HG02973 (cell line): ENCODE measurements at regions not wholly inside any gene's neighbourhood (a gene's known extent, or its start where the extent isn't known, plus 50 kb on each side); places are given as distances from the start of the nearest gene placed in this dataset.
"Not testable (repeated sequence)": the region's sequence is repeated elsewhere in the genome, so short reads cannot be mapped to it uniquely, and the experiment has no call there.

Experiments used
- ATAC-seq: cut with Tn5 transposase; IDR thresholded peaks from one replicate; pipeline ENCODE4 v1.9.1; 2021; ENCODE audit warnings: moderate library complexity; ENCODE audit not compliant: unreplicated experiment

DNA sequence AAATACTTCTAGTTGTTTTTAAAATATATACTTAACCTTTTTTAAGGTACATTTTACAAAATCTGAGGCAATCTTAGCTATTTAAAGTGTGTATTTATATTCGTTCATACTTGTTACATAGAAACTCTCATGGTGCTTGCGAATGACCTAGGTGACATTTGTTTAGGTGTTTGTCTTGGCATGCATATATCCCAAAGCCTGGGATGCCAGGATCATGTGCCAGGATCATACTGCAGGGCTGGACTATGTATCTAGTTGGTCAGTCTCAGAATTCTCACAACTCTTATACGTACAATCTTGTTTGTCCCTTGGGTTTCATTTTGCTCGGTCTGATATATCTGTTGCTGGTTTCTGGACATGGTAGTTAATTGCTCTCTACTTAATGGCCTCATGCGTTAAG, 109.9 kb upstream of the WIPF3 start:
- not testable (repeated sequence) for ATAC-seq

DNA sequence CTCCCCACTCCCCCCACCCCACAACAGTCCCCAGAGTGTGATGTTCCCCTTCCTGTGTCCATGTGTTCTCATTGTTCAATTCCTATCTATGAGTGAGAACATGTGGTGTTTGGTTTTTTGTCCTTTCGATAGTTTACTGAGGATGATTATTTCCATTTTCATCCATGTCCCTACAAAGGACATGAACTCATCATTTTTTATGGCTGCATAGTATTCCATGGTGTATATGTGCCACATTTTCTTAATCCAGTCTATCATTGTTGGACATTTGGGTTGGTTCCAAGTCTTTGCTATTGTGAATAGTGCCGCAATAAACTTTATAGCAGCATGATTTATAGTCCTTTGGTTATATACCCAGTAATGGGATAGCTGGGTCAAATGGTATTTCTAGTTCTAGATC, 106.6 kb upstream of the WIPF3 start:
- ATAC-seq: not testable (repeated sequence)

DNA sequence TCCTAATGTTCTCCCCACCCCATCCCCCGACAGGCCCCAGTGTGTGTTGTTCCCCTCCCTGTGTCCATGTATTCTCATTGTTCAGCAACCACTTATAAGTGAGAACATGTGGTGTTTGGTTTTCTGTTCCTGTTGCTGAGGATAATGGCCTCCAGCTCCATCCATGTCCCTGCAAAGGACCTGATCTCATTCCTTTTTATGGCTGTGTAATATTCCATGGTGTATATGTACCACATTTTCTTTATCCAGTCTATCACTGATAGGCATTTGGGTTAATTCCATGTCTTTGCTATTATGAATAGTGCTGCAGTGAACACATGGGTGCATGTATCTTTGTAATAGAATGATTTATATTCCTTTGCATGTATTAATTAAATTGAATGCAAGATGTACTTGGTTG, 104.8 kb upstream of the WIPF3 start:
- ATAC-seq: not testable (repeated sequence)

DNA sequence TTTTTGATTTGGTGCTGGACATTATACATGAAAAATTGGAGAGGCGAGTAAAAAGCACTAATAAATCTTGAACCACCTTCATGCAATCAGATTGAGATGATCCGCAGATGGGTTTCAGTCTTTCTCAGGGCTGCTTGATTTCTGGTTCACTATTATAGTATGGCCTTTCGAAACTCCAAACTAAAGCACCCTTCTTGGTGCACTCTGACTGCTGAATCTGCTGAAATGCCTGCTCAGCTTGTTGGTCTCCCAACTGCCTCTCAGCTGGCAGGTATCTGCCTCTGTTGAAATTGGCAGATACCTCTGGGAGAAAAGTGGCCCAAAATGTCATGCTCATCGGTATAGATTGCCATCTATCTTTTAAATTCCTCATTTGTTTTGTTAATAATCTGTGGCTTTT, 102.5 kb upstream of the WIPF3 start:
- not testable (repeated sequence) for ATAC-seq

DNA sequence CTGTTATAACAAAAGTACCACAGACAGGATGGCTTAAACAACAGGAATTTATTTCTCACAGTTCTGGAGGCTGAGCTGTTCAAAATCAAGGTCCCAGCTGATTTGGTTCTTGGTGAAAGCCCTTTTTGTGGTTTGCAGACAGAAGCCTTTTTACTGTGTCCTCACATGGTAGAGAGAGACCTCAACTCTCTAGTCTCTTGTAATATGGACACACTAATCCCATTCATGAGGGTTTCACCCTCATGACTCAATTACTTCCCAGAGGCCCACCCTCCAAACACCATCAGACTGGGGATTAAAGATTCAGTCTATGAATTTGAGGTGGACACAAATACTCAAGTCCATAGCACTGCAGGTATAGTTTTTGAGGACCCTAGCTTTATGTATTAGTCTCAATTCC, 97.3 kb upstream of the WIPF3 start:
- ATAC-seq: not testable (repeated sequence)

DNA sequence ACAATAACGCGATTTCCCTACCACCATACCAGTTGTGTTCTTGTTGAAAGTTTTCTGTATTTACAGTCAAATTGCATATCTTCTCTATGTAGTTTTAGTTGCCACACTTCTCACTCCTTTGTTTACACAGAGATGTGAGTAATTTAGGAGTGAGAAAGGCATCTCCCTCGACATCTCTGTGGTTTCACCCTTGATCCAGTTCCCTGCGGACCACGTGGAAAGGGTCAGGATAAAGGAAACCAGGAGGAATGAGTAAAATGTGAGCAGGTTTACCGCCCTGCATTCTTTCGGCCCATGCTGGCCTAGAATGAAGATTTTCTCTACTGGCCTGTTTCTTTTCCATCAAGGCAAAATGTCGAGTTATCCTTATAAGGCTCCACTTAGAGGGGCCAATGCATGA, 83.2 kb upstream of the WIPF3 start:
- ATAC-seq: not testable (repeated sequence)

DNA sequence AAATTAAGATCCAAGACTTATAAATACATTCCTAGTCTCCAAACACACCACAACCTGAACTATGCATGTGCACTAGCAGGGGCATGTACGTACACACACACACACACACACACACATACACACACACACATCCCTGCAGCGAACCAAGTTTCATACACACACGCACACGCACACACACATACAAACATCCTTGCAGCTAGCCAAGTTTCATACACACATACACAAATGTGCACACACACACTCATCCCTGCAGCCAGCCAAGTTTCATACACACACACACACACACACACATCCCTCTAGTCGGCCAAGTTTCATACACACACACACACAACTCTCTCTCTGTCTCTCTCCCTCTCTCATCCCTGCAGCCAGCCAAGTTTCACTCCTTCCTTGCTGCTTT, 82.7 kb upstream of the WIPF3 start:
- ATAC-seq: no peak

DNA sequence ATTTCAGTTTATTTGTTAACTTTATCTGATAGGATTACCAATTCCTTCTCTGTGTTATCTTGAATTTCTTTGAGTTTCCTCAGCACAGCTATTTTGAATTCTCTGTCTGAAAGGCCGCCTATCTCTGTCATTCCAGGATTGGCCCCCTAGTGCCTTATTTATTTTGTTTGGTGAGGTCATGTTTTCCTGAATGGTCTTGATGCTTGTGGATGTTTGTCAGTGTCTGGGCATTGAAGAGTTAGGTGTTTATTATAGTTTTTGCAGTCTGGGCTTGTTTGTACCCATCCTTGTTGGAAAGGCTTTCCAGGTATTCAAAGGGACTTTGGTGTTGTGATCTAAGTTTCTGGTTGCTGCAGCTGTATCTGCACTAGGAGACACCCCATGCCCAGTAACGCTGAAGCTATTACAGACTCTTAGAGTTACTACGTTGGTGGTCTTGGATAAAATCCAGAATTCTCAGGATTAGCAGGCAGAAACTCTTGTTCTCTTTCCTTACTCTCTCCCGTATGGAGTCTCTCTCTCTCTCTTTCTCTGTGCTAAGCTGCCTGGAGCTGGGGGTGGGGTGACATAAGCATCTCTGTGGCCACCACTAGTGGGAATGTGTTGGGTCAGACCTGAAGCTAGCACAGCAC, 76.7 kb upstream of the WIPF3 start:
- not testable (repeated sequence) for ATAC-seq

DNA sequence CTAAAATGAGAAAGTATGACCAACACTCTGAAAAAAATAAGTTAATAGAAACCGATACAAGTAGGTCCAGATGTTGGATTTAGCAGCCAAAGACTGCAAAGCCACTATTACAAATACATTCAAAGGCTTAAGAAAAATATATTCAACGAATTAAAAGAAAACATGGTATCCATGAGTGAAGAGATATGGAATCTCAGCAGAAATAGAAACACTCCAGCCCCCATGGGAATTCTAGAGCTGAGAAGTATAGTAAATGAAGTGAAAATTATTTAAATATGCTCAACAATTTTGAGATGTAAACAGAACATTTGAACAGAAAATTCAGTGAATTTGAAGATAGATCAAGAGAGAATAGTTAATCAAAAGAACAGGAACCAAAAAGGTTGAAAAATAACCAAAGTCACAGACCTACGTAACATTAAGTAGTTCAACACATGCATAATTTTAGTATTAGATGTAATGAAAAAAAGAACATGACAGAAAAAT, 72.0 kb upstream of the WIPF3 start:
- ATAC-seq: no peak

DNA sequence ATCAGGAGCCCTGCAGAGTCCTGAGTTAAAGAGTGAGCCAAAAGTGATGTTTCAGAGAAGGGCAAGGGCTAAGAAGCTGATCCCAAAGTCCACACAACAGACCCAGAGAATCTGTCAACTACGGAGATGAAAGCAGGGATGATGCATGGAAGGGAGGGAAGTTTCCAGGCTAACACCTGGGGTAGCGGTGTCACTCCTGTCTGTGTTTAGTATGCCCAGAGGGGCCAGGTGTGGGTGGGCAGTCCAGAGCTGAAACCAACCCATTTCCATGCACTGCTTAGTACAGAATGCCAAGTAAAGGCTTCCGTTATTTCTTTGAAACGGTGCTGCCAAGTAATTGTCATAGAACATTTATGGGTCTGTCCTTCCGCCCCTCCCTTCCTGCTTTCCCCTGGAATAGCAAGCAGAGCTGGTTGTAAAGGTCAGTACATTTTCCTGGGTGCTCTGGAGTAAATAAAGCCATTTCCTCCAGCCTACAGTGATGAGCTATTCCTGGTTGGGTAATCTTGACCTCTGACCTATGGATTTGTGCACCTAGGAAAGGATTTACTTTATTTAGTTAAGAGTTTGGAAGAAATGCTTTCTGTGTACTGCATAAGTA, 58.6 kb upstream of the WIPF3 start:
- ATAC-seq: not testable (repeated sequence)

DNA sequence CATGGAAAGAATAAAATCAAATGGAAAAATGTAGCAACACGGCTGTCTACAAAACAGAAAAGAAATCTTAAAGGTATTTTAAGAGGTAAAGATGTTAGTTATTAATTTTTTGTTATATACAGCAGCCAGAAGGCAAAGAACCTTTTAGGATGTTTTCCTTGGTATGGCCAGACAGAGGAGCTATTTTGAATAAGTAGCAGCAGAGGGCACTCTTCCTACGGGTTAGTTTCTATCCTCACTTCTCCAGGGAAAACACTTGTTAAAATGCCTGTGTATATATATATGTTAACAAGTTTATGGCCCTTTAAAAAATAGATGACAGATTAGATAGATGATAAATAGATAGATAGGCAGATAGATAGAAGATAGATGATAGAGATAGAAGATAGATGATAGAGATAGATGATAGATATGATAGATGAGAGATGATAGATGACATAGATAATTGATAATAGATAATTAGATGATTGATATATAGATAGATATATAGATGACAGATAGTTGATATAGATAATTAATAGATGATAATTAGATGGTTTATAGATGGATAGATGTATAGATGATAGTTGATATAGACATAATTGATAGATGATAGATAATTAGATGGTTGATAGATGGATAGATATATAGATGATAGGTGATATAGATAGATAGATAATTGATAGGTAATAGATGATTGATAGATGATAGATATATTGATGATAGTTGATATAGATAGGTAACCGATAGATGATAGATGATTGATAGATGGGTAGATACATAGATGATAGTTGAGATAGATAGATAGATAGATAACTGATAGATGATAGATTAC, 57.8 kb upstream of the WIPF3 start:
- no peak for ATAC-seq

DNA sequence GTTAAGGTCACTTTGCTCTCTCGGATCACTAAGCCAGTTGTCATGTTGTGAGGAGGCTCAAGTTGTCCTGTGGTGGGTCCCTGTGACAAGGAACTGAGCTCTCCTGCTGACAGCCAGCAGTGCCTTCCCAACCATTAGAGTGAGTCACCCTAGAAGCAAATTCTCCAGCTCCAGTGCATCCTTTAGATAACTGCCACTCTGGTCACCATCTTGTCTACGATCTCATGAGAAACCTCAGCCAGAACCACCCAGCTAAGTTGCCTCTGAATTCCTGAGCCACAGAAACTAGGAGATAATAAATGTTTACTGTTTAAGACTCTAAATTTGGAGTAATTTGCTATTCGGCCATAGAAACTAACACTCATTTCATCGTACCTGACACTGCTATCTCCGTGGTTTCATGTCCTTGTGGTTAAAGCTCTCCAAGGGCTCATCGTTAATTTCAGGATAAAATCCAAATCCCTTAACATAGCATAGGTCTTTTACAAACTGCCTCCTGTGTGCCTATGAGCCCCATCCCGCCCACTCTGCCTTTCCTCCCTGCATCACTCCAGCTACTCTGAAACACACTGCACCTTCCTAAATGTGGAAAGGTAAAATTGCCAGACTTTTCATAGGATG, 56.5 kb upstream of the WIPF3 start:
- no peak for ATAC-seq

DNA sequence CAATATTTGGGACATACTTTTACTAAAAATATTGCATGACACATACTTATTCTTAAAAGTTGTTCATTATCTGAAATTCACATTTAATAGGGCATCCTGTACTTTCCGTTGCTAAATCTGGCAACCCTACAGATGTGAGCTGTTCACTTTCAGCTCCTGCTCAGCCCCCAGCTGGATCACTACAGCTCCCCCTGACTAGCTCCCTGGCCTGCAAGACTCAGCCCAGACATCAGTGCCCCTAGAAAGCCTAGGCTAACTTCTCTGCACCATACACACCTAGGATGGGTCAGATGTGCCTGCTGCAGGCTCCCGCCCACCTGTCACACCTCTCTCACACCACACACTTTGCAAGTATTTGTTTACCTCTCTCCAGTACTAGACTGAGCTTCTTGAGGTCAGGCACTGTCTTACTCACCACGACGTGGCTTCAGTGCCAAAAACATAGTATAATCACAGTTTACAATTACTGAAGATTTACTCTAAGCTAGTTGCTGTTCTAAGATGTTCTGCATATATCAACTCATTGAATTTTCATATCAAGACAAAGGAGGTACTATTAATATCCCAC, 55.9 kb upstream of the WIPF3 start:
- not testable (repeated sequence) for ATAC-seq

DNA sequence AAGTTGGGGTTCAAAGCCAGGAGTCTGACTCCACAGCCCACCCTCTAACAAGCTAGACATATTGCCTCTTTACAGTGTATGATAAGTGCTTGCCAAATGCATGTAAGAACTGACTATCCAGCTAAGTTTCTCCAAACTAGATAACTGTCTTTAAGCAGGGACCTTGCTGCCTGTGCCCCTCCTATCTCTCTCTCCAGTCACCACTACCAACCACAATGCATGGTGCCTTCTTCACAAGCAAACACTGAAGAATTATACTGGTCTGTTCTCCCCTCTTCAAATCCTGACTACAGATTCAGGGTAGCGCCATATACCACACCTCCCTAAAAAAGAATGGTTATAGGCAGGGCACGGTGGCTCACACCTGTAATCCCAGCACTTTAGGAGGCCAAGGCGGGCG, 55.3 kb upstream of the WIPF3 start:
- not testable (repeated sequence) for ATAC-seq

DNA sequence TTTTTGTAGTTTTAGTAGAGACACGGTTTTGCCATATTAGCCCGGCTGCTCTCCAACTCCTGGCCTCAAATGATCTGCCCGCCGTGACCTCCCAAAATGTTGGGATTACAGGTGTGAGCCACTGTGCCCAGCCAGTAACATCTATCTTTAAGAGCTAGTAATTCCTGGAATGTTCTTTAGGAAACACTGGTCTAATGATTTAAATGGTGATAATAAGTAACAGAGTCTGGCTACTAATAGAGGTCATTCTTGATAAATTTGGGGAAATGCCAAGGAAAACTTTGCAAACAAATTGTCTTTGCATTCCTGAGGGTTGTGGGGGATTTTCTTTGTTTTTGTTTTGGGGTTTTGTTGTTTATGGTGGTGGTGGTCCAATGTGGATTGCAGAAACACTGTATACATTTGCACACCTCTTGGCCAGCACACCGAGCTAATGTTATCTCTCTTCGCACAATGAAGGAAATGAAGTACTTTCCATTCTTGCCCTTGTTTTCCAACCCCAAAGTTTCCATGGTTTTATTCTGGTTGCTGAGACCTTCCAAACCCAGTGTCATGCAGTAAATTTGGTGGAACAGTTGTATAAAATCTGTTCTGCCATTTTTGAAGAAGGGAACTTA, 51.3 kb upstream of the WIPF3 start:
- no peak for ATAC-seq
